ENCODE measurements at regions not wholly inside any gene's neighbourhood (a gene's known extent, or its start where the extent isn't known, plus 50 kb on each side); places are given as distances from the start of the nearest gene placed in this dataset.

DNA sequence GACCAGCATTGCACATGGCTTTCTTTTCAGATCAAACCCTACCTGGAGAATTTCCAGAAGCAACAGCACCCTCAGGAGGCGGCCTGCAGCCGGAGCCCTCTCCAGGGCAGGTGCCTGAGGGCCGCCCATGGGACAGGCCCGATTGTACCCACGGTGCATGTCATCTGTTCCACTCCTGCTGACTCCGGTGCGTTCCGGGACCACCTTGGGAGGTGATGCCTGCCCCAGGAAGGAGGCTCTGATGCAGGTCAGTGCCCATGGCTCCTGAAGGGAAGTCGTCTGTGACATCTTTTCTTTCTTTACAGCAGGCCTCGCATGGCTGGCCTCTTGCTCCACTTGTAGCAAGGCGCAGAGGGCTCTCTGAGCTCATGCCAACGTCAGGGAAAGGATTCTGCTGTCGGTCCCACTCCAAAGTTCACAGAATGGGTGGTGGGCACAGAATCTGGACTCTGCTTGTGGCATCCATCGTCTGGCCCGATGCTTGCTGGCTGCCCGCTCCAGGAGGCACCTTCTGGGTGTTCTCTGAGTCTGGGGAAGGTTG is 160.7 kb upstream of the RTL1 start:
- no peak overlapping the region for H3K27ac ChIP-seq
- peak; percentile 53 for DNase-seq
- no peaks in the 10 kb centered on the region for H3K9me3 ChIP-seq
- H3K4me3 ChIP-seq, result no peak overlapping the region
- TF ChIP-seq, protein P1, sequence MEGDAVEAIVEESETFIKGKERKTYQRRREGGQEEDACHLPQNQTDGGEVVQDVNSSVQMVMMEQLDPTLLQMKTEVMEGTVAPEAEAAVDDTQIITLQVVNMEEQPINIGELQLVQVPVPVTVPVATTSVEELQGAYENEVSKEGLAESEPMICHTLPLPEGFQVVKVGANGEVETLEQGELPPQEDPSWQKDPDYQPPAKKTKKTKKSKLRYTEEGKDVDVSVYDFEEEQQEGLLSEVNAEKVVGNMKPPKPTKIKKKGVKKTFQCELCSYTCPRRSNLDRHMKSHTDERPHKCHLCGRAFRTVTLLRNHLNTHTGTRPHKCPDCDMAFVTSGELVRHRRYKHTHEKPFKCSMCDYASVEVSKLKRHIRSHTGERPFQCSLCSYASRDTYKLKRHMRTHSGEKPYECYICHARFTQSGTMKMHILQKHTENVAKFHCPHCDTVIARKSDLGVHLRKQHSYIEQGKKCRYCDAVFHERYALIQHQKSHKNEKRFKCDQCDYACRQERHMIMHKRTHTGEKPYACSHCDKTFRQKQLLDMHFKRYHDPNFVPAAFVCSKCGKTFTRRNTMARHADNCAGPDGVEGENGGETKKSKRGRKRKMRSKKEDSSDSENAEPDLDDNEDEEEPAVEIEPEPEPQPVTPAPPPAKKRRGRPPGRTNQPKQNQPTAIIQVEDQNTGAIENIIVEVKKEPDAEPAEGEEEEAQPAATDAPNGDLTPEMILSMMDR (IDR thresholded peaks at IDR 0.05), result no peak
- no peak for ATAC-seq
- no peaks in the 10 kb centered on the region for H3K4me1 ChIP-seq
- intact Hi-C loops (cut with DNase I), result no loop called here
- H3K27me3 ChIP-seq, result no peaks in the 10 kb centered on the region
- H3K36me3 ChIP-seq, result no peaks in the 10 kb centered on the region

DNA sequence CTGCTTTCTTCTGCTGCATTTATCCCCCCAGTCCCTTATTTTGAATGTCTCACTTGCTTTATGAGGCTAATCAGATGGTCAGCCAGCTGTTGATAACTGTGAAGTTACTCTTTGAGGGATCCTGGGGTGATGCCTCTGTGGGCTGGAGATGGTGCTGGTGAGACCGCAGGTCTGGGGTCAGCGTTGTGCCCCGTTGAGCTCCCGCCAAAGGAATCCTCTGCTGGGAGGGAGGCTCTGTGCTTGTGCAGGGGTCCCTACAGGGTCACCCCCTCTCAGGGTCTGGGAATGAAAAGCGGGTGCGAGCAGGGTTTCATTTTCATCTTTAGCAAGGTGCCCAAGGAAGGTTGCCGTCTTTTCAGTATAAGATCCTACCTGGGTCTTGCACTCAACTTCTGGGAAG is 161.2 kb upstream of the RTL1 start:
- DNase-seq (peak; percentile 29), ATAC-seq (no peak)
- H3K4me3 ChIP-seq, result no peak overlapping the region
- intact Hi-C loops (cut with DNase I), result no loop called here
- H3K27me3 ChIP-seq, result no peaks in the 10 kb centered on the region
- H3K36me3 ChIP-seq, result no peaks in the 10 kb centered on the region
- H3K4me1 ChIP-seq, result no peaks in the 10 kb centered on the region
- TF ChIP-seq, protein P1 (IDR thresholded peaks at IDR 0.05), result no peak
- no peaks in the 10 kb centered on the region for H3K9me3 ChIP-seq
- H3K27ac ChIP-seq, result no peak overlapping the region

DNA sequence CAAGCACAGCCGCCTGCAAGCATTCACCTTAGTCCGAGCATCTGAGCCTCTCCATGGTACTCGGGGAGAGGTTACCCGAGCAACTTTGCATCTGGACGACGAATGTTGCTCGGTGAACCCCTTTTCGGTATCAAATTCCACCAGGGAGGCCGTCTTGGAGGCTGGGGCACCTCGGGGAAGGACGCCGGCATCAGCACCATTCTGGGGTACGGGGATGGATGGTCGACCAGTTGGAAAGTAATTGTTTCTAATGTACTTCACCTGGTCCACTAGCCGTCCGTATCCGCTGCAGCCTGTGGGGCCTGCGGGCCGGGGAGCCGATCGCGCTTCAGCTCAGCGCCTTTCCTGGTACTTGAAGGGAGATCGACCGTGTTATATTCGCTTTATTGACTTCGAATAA is 161.7 kb upstream of the RTL1 start:
- no peaks in the 10 kb centered on the region for H3K27me3 ChIP-seq
- H3K36me3 ChIP-seq, result no peaks in the 10 kb centered on the region
- no peak overlapping the region for H3K4me3 ChIP-seq
- intact Hi-C loops (cut with DNase I), result no loop called here
- peak; percentile 61 for DNase-seq
- no peak overlapping the region for H3K27ac ChIP-seq
- TF ChIP-seq, protein P1 (IDR thresholded peaks at IDR 0.05), result no peak
- no peak for ATAC-seq
- H3K4me1 ChIP-seq, result no peaks in the 10 kb centered on the region
- no peaks in the 10 kb centered on the region for H3K9me3 ChIP-seq

DNA sequence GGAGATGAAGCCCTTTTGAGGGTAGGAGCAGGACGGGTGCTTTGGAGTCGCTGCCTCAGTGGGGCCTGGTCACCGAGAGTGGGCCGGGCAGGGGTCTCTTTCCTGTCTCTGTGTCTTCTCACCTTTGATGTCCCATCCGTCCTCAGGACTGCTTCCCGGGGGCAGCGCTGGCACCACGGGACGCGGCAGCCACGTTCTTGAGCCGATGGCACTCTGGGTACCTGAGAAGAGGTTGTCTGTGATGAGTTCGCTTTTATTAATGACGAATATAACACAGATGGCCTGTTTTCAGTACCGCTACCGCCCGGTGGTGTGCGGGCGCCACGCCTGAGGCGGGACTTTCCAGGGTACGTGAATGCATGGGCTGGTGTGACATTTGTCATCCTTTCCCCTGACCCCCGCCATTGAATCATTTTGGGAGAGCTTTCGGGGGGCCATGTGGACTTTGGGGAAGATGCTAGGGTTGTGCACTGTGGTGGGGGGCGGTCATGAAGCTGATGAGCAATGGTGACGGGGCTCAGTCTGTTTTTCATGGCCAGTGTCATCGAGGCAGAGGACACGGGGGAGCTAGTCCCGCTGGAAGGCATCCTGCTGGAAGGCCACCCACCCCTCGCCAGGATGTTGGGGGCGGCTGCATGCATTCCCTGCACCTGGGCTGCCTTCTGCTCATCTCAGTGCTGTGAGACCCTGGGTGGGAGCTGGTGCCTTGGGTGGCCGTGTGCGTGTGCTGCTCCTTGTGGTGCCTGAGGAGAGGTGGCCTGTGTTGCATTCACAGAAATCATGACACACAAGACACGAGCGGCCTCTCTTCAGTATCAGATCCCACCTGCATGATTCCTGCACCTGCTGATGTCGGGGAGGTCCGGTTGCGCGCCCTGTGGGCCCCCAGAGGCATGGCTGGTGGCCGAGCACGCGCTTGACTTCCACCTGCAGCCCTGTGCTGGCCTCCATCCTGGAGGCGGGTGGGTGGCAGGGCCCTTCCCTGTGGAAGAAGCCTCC is 162.5 kb upstream of the RTL1 start:
- no peaks in the 10 kb centered on the region for H3K4me1 ChIP-seq
- no peaks in the 10 kb centered on the region for H3K36me3 ChIP-seq
- no peak overlapping the region for H3K4me3 ChIP-seq
- no peaks in the 10 kb centered on the region for H3K9me3 ChIP-seq
- no peaks in the 10 kb centered on the region for H3K27me3 ChIP-seq
- TF ChIP-seq, protein P1 (IDR thresholded peaks at IDR 0.05), result no peak
- ATAC-seq, result no peak
- intact Hi-C loops (cut with DNase I), result no loop called here
- no peak overlapping the region for H3K27ac ChIP-seq
- DNase-seq, result peak; percentile 50

DNA sequence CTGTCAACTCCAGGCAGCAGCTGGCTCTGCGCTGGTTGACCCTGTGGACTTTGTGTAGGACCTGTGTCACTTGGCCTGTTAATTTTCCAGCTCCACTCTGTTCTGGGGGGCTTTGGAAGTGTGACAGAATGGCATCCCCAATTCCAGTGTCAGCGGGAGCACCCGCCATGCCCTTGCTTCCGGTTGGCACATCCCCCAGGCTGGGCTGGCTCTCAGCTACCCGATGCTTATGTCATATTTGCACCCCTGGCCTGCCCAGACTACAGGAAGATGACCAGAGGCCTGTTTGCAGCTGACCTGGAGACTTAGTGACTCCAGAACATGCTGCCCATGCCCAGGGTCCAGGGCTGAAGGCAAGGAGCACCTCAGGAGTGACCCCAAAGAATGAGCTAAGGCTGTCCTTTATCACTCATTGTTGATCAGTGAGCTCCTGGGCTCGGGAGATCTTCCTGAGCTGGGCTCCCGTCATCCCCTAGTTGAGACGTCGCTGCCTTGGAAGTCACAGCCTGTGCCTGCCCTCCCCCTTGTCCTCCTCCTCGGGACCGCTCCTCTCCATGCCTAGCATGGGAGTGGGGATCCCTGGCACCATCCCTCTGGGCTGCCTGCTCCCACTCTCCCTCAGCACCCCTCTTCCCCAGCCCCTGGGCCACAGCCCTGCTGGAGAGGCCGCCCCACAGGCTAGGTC is 163.4 kb upstream of the RTL1 start:
- Histone ChIP-seq H3K9me3 (no peaks in the 10 kb centered on the region), H3K4me1 (no peaks in the 10 kb centered on the region), H3K36me3 (no peaks in the 10 kb centered on the region), H3K4me3 (no peak overlapping the region), H3K27ac (no peak overlapping the region), H3K27me3 (no peaks in the 10 kb centered on the region)
- TF ChIP-seq, protein P1 (IDR thresholded peaks at IDR 0.05), result no peak
- ATAC-seq, result no peak
- intact Hi-C loops (cut with DNase I), result no loop called here
- peak; percentile 46 for DNase-seq

Data from upper lobe of right lung (tissue), 1 donor.